ENCODE measurements at regions not wholly inside any gene's neighbourhood (a gene's known extent, or its start where the extent isn't known, plus 50 kb on each side); places are given as distances from the start of the nearest gene placed in this dataset.

DNA sequence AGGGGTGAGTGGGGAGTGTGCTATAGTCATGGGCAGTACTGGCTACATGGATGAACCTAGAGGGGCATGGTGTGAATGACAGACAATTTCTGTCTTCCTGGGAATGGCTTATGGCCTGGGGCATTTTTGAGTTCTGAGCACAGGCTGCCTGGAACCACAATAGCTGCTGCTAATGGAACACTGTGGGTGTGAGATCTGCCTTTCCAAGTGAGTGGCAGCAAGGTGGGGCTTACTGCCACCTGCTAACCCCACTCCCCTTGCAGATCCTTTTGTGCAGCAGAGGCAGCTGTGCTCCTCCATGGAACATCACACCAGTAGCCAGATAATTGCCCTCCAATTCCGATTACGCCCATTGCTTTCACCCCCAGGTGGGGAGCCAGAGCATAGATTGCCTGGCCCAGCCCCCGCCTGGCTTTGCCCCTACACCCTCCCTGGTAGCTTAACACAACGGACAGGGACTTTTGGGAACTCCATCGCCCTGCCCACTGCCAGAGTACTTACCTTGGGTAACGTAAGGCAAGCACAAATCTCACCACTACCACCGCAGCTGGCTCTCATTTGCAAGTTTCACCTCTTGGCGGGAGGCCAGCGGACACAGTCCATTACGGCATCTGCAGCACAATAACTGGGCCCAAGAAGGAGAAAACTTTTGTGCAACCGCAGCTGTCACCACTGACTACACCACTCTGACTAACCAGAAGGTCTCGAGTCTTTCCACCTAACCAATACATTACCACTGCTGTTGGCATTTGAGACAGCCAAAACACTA lies 421.2 kb upstream of the NWD2 start:
- no peaks in the 10 kb centered on the region for H3K27me3 ChIP-seq
- no peaks in the 10 kb centered on the region for H3K79me2 ChIP-seq
- no peaks in the 10 kb centered on the region for H3K9me3 ChIP-seq (ENCODE audit: low read depth)
- no peak overlapping the region for H3K4me2 ChIP-seq
- H3K36me3 ChIP-seq (replicated peaks; ENCODE audit: insufficient read depth, low read depth), result no peaks in the 10 kb centered on the region
- no peaks in the 10 kb centered on the region for H4K20me1 ChIP-seq (ENCODE audit: insufficient read depth, poor library complexity, severe bottlenecking)
- no peak overlapping the region for H3K27ac ChIP-seq
- no peaks in the 10 kb centered on the region for H3K4me1 ChIP-seq (ENCODE audit: insufficient read depth)
- H3K9me2 ChIP-seq (replicated peaks; ENCODE audit: insufficient read depth), result no peaks in the 10 kb centered on the region
- H3K4me3 ChIP-seq, result no peak overlapping the region
- 88% methylated on average over 12 of the region's 12 CpGs for WGBS (ENCODE audit: low lambda C conversion rate, missing lambda C conversion rate)
- no peak overlapping the region for H2AFZ ChIP-seq
- DNase-seq (ENCODE audit: low spot score), result no peak
- TF ChIP-seq EZH2phosphoT487 (IDR thresholded peaks at IDR 0.05; ENCODE audit: low read depth, severe bottlenecking, unreplicated experiment) (no peak), EZH2 (IDR thresholded peaks at IDR 0.05; ENCODE audit: borderline replicate concordance) (no peak)
- TF ChIP-seq, protein P1, sequence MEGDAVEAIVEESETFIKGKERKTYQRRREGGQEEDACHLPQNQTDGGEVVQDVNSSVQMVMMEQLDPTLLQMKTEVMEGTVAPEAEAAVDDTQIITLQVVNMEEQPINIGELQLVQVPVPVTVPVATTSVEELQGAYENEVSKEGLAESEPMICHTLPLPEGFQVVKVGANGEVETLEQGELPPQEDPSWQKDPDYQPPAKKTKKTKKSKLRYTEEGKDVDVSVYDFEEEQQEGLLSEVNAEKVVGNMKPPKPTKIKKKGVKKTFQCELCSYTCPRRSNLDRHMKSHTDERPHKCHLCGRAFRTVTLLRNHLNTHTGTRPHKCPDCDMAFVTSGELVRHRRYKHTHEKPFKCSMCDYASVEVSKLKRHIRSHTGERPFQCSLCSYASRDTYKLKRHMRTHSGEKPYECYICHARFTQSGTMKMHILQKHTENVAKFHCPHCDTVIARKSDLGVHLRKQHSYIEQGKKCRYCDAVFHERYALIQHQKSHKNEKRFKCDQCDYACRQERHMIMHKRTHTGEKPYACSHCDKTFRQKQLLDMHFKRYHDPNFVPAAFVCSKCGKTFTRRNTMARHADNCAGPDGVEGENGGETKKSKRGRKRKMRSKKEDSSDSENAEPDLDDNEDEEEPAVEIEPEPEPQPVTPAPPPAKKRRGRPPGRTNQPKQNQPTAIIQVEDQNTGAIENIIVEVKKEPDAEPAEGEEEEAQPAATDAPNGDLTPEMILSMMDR (IDR thresholded peaks at IDR 0.05; ENCODE audit: poor library complexity), result no peak

DNA sequence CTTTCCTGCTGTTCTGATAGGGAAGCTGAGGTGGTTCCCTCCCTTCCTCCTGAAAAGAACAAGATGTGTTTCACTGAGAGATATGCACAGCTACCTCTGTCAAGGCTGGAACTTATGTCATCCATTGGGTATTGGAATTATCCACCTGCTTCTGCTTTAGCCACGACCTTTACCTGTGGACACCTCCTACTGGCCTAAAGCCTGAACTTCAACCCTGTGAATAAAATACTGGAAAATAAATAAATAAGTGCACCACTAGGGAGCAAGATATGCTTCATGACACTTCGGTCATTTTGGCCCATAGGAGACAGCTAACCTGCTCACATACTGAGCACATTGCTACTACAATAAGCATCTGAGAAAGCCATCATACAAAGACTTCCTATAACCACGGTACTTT lies 419.9 kb upstream of the NWD2 start:
- H2AFZ ChIP-seq, result no peak overlapping the region
- no peaks in the 10 kb centered on the region for H3K9me3 ChIP-seq (ENCODE audit: low read depth)
- WGBS (ENCODE audit: low lambda C conversion rate, missing lambda C conversion rate), result 66% methylated on average over 3 of the region's 3 CpGs
- no peaks in the 10 kb centered on the region for H3K9me2 ChIP-seq (replicated peaks; ENCODE audit: insufficient read depth)
- no peaks in the 10 kb centered on the region for H3K4me1 ChIP-seq (ENCODE audit: insufficient read depth)
- no peak for DNase-seq (ENCODE audit: low spot score)
- H3K79me2 ChIP-seq, result no peaks in the 10 kb centered on the region
- no peak overlapping the region for H3K27ac ChIP-seq
- H3K4me2 ChIP-seq, result no peak overlapping the region
- H4K20me1 ChIP-seq (ENCODE audit: insufficient read depth, poor library complexity, severe bottlenecking), result no peaks in the 10 kb centered on the region
- no peaks in the 10 kb centered on the region for H3K36me3 ChIP-seq (replicated peaks; ENCODE audit: insufficient read depth, low read depth)
- H3K27me3 ChIP-seq, result no peaks in the 10 kb centered on the region
- no peak for TF ChIP-seq EZH2phosphoT487 (IDR thresholded peaks at IDR 0.05; ENCODE audit: low read depth, severe bottlenecking, unreplicated experiment)
- TF ChIP-seq EZH2 (IDR thresholded peaks at IDR 0.05; ENCODE audit: borderline replicate concordance), result no peak
- TF ChIP-seq, protein P1 (IDR thresholded peaks at IDR 0.05; ENCODE audit: poor library complexity), result no peak
- no peak overlapping the region for H3K4me3 ChIP-seq

DNA sequence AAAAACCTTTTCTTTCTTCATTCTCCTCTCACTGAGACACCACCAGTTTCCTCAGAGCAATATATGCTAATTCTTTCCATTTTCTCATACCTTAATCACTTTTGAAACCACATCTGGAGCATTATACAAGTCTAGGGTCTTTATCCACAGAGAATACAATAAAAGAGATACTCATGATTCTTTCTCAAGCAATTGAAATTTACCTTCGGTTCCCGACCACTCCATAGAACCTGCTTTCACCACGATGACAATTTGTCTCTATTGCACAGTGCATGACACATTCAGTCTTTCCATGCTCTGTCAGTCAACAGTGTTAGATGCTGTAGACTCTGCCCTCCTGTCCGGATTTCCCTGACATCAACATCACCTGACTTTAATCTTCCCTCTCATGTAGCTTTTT lies 409.3 kb upstream of the NWD2 start:
- Histone ChIP-seq H2AFZ (no peak overlapping the region), H3K4me3 (no peak overlapping the region), H3K79me2 (no peaks in the 10 kb centered on the region), H3K27me3 (no peaks in the 10 kb centered on the region), H3K36me3 (replicated peaks; ENCODE audit: insufficient read depth, low read depth) (peaks cover 3% of the 10 kb centered on the region), H3K4me2 (no peak overlapping the region), H3K9me3 (ENCODE audit: low read depth) (no peaks in the 10 kb centered on the region), H3K9me2 (replicated peaks; ENCODE audit: insufficient read depth) (no peaks in the 10 kb centered on the region), H3K27ac (no peak overlapping the region), H3K4me1 (ENCODE audit: insufficient read depth) (no peaks in the 10 kb centered on the region), H4K20me1 (ENCODE audit: insufficient read depth, poor library complexity, severe bottlenecking) (no peaks in the 10 kb centered on the region)
- DNase-seq (ENCODE audit: low spot score), result no peak
- WGBS (ENCODE audit: low lambda C conversion rate, missing lambda C conversion rate), result 65% methylated on average over 4 of the region's 4 CpGs
- TF ChIP-seq, protein P1 (IDR thresholded peaks at IDR 0.05; ENCODE audit: poor library complexity), result no peak
- no peak for TF ChIP-seq EZH2phosphoT487 (IDR thresholded peaks at IDR 0.05; ENCODE audit: low read depth, severe bottlenecking, unreplicated experiment)
- no peak for TF ChIP-seq EZH2 (IDR thresholded peaks at IDR 0.05; ENCODE audit: borderline replicate concordance)

Measured in hepatocyte (in vitro differentiated cells).